ENCODE measurements at regions not wholly inside any gene's neighbourhood (a gene's known extent, or its start where the extent isn't known, plus 50 kb on each side); places are given as distances from the start of the nearest gene placed in this dataset.

- DNase-seq: no peak
- Histone ChIP-seq H2AK5ac (ENCODE audit: low read length) (no peak overlapping the region), H4K8ac (ENCODE audit: low read depth, low read length) (no peak overlapping the region), H3K79me2 (ENCODE audit: control insufficient read depth, insufficient read depth, low read length) (no peaks in the 10 kb centered on the region), H3K36me3 (ENCODE audit: control insufficient read depth, insufficient read depth, low read length) (no peaks in the 10 kb centered on the region), H3K4ac (ENCODE audit: low read depth, low read length) (no peak overlapping the region), H3K79me1 (ENCODE audit: low read length) (no peaks in the 10 kb centered on the region), H4K5ac (ENCODE audit: low read length) (no peak overlapping the region), H3K23ac (ENCODE audit: low read length) (no peak overlapping the region), H2BK120ac (ENCODE audit: low read depth, low read length) (no peak overlapping the region), H3K4me1 (ENCODE audit: control insufficient read depth, low read depth, low read length) (no peaks in the 10 kb centered on the region), H3K4me3 (ENCODE audit: low read length) (no peak overlapping the region), H3K18ac (ENCODE audit: low read length) (no peak overlapping the region), H3K27me3 (ENCODE audit: insufficient read depth, low read length, poor library complexity) (no peaks in the 10 kb centered on the region), H3K27ac (ENCODE audit: low read depth, low read length) (no peak overlapping the region), H3K4me2 (ENCODE audit: low read length) (no peak overlapping the region), H3K9ac (ENCODE audit: low read length) (no peak overlapping the region), H3K56ac (ENCODE audit: low read length) (no peak overlapping the region), H2BK5ac (ENCODE audit: low read length) (no peak overlapping the region), H2BK15ac (replicated peaks; ENCODE audit: low read depth) (no peak overlapping the region)
- no CpG with 5 or more reads among the region's 1 CpG for WGBS (ENCODE audit: extremely low coverage, insufficient coverage, low lambda C conversion rate)
Observed at GRCh38 chr1:38305666-38306065, 259.1 kb upstream of the POU3F1 start.

DNA sequence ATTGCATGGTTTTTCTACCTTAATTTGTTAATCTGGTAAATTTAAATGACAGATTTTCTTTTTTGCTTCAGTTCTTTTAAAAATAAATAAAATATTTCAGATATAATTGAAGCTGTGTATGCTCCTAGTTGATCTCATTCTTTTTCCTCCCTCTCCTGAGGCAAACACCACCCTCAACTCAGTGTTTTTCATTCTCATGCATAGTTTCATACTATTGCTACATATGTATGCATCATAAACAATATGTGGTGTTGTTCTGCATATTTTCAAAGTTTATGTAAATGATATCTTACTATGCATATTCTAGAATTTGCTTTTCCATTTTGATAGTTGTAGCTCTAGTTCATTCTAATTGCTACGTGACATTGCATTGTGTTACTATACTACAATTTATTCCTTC, 257.2 kb upstream of the POU3F1 start:
- H3K9ac ChIP-seq (ENCODE audit: low read length): no peak overlapping the region
- H2AK5ac ChIP-seq (ENCODE audit: low read length): no peak overlapping the region
- no peak overlapping the region for H4K5ac ChIP-seq (ENCODE audit: low read length)
- WGBS (ENCODE audit: extremely low coverage, insufficient coverage, low lambda C conversion rate): no CpG with 5 or more reads among the region's 1 CpG
- no peak overlapping the region for H3K4me3 ChIP-seq (ENCODE audit: low read length)
- no peak overlapping the region for H2BK15ac ChIP-seq (replicated peaks; ENCODE audit: low read depth)
- DNase-seq: no peak
- no peak overlapping the region for H3K4ac ChIP-seq (ENCODE audit: low read depth, low read length)
- H3K27me3 ChIP-seq (ENCODE audit: insufficient read depth, low read length, poor library complexity): no peaks in the 10 kb centered on the region
- H2BK5ac ChIP-seq (ENCODE audit: low read length): no peak overlapping the region
- H3K18ac ChIP-seq (ENCODE audit: low read length): no peak overlapping the region
- H3K56ac ChIP-seq (ENCODE audit: low read length): no peak overlapping the region
- no peak overlapping the region for H2BK120ac ChIP-seq (ENCODE audit: low read depth, low read length)
- no peaks in the 10 kb centered on the region for H3K79me2 ChIP-seq (ENCODE audit: control insufficient read depth, insufficient read depth, low read length)
- H3K4me1 ChIP-seq (ENCODE audit: control insufficient read depth, low read depth, low read length): no peaks in the 10 kb centered on the region
- no peaks in the 10 kb centered on the region for H3K79me1 ChIP-seq (ENCODE audit: low read length)
- no peak overlapping the region for H3K27ac ChIP-seq (ENCODE audit: low read depth, low read length)
- H3K36me3 ChIP-seq (ENCODE audit: control insufficient read depth, insufficient read depth, low read length): no peaks in the 10 kb centered on the region
- H4K8ac ChIP-seq (ENCODE audit: low read depth, low read length): no peak overlapping the region
- H3K23ac ChIP-seq (ENCODE audit: low read length): no peak overlapping the region
- H3K4me2 ChIP-seq (ENCODE audit: low read length): no peak overlapping the region

DNA sequence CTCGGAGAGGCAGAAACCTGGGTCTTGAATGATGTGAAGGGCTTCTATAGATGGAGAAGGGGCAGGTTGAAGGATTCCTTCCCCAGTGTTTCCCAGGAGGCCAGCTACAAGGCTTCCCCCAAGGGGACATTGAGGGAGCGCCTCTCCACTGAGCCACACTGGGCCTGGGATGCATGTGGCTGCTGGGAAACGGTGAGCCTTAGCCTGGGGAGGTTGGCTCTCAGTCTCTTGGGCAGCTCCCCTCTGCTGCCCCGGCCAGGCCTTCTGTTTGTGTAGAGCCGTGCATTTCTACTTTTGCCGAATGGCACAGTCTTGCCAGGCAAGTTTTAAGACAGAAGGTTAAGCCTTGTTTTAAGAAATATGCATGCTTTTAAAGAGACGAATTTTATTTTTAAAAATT, 254.4 kb upstream of the POU3F1 start:
- no peak overlapping the region for H2BK5ac ChIP-seq (ENCODE audit: low read length)
- no peak overlapping the region for H2BK15ac ChIP-seq (replicated peaks; ENCODE audit: low read depth)
- DNase-seq: no peak
- H3K4me3 ChIP-seq (ENCODE audit: low read length): no peak overlapping the region
- H2AK5ac ChIP-seq (ENCODE audit: low read length): no peak overlapping the region
- H3K4me1 ChIP-seq (ENCODE audit: control insufficient read depth, low read depth, low read length): no peaks in the 10 kb centered on the region
- H4K8ac ChIP-seq (ENCODE audit: low read depth, low read length): no peak overlapping the region
- no peaks in the 10 kb centered on the region for H3K36me3 ChIP-seq (ENCODE audit: control insufficient read depth, insufficient read depth, low read length)
- H3K4me2 ChIP-seq (ENCODE audit: low read length): no peak overlapping the region
- no peak overlapping the region for H3K9ac ChIP-seq (ENCODE audit: low read length)
- H3K79me1 ChIP-seq (ENCODE audit: low read length): no peaks in the 10 kb centered on the region
- H3K27me3 ChIP-seq (ENCODE audit: insufficient read depth, low read length, poor library complexity): no peaks in the 10 kb centered on the region
- no peak overlapping the region for H3K4ac ChIP-seq (ENCODE audit: low read depth, low read length)
- no peaks in the 10 kb centered on the region for H3K79me2 ChIP-seq (ENCODE audit: control insufficient read depth, insufficient read depth, low read length)
- H4K5ac ChIP-seq (ENCODE audit: low read length): no peak overlapping the region
- H3K27ac ChIP-seq (ENCODE audit: low read depth, low read length): no peak overlapping the region
- no peak overlapping the region for H3K56ac ChIP-seq (ENCODE audit: low read length)
- H3K18ac ChIP-seq (ENCODE audit: low read length): no peak overlapping the region
- WGBS (ENCODE audit: extremely low coverage, insufficient coverage, low lambda C conversion rate): no CpG with 5 or more reads among the region's 7 CpGs
- H2BK120ac ChIP-seq (ENCODE audit: low read depth, low read length): no peak overlapping the region
- H3K23ac ChIP-seq (ENCODE audit: low read length): no peak overlapping the region

GRCh38 chr1:38300616-38301015, 254.0 kb upstream of the POU3F1 start:
- H3K23ac ChIP-seq (ENCODE audit: low read length): no peak overlapping the region
- H3K36me3 ChIP-seq (ENCODE audit: control insufficient read depth, insufficient read depth, low read length): no peaks in the 10 kb centered on the region
- no peak overlapping the region for H3K4me2 ChIP-seq (ENCODE audit: low read length)
- no peak overlapping the region for H4K8ac ChIP-seq (ENCODE audit: low read depth, low read length)
- DNase-seq: no peak
- no peaks in the 10 kb centered on the region for H3K79me1 ChIP-seq (ENCODE audit: low read length)
- no peaks in the 10 kb centered on the region for H3K27me3 ChIP-seq (ENCODE audit: insufficient read depth, low read length, poor library complexity)
- no peak overlapping the region for H2AK5ac ChIP-seq (ENCODE audit: low read length)
- H3K4me1 ChIP-seq (ENCODE audit: control insufficient read depth, low read depth, low read length): no peaks in the 10 kb centered on the region
- H3K56ac ChIP-seq (ENCODE audit: low read length): no peak overlapping the region
- no peak overlapping the region for H3K27ac ChIP-seq (ENCODE audit: low read depth, low read length)
- WGBS (ENCODE audit: extremely low coverage, insufficient coverage, low lambda C conversion rate): no CpG with 5 or more reads among the region's 3 CpGs
- H3K79me2 ChIP-seq (ENCODE audit: control insufficient read depth, insufficient read depth, low read length): no peaks in the 10 kb centered on the region
- no peak overlapping the region for H3K4me3 ChIP-seq (ENCODE audit: low read length)
- no peak overlapping the region for H2BK5ac ChIP-seq (ENCODE audit: low read length)
- H2BK120ac ChIP-seq (ENCODE audit: low read depth, low read length): no peak overlapping the region
- no peak overlapping the region for H3K4ac ChIP-seq (ENCODE audit: low read depth, low read length)
- no peak overlapping the region for H3K18ac ChIP-seq (ENCODE audit: low read length)
- H4K5ac ChIP-seq (ENCODE audit: low read length): no peak overlapping the region
- no peak overlapping the region for H2BK15ac ChIP-seq (replicated peaks; ENCODE audit: low read depth)
- no peak overlapping the region for H3K9ac ChIP-seq (ENCODE audit: low read length)

GRCh38 chr1:38297842-38298241, 251.2 kb upstream of the POU3F1 start:
- H2BK5ac ChIP-seq (ENCODE audit: low read length): no peak overlapping the region
- no peak overlapping the region for H2AK5ac ChIP-seq (ENCODE audit: low read length)
- no peak overlapping the region for H2BK120ac ChIP-seq (ENCODE audit: low read depth, low read length)
- H3K9ac ChIP-seq (ENCODE audit: low read length): no peak overlapping the region
- H3K18ac ChIP-seq (ENCODE audit: low read length): no peak overlapping the region
- H3K56ac ChIP-seq (ENCODE audit: low read length): no peak overlapping the region
- H3K79me1 ChIP-seq (ENCODE audit: low read length): no peaks in the 10 kb centered on the region
- no peak overlapping the region for H4K5ac ChIP-seq (ENCODE audit: low read length)
- no peak overlapping the region for H3K23ac ChIP-seq (ENCODE audit: low read length)
- no peak overlapping the region for H3K4ac ChIP-seq (ENCODE audit: low read depth, low read length)
- H3K4me3 ChIP-seq (ENCODE audit: low read length): no peak overlapping the region
- WGBS (ENCODE audit: extremely low coverage, insufficient coverage, low lambda C conversion rate): no CpG with 5 or more reads among the region's 5 CpGs
- no peak overlapping the region for H3K4me2 ChIP-seq (ENCODE audit: low read length)
- DNase-seq: no peak
- H3K36me3 ChIP-seq (ENCODE audit: control insufficient read depth, insufficient read depth, low read length): no peaks in the 10 kb centered on the region
- no peak overlapping the region for H4K8ac ChIP-seq (ENCODE audit: low read depth, low read length)
- no peaks in the 10 kb centered on the region for H3K79me2 ChIP-seq (ENCODE audit: control insufficient read depth, insufficient read depth, low read length)
- H3K27ac ChIP-seq (ENCODE audit: low read depth, low read length): no peak overlapping the region
- no peaks in the 10 kb centered on the region for H3K27me3 ChIP-seq (ENCODE audit: insufficient read depth, low read length, poor library complexity)
- no peak overlapping the region for H2BK15ac ChIP-seq (replicated peaks; ENCODE audit: low read depth)
- no peaks in the 10 kb centered on the region for H3K4me1 ChIP-seq (ENCODE audit: control insufficient read depth, low read depth, low read length)

GRCh38 chr1:38297246-38297645, 250.7 kb upstream of the POU3F1 start:
- Histone ChIP-seq H2BK5ac (ENCODE audit: low read length) (no peak overlapping the region), H3K79me1 (ENCODE audit: low read length) (no peaks in the 10 kb centered on the region), H3K4me1 (ENCODE audit: control insufficient read depth, low read depth, low read length) (peaks cover 2% of the 10 kb centered on the region), H3K23ac (ENCODE audit: low read length) (no peak overlapping the region), H3K9ac (ENCODE audit: low read length) (no peak overlapping the region), H2BK15ac (replicated peaks; ENCODE audit: low read depth) (no peak overlapping the region), H2AK5ac (ENCODE audit: low read length) (no peak overlapping the region), H3K79me2 (ENCODE audit: control insufficient read depth, insufficient read depth, low read length) (no peaks in the 10 kb centered on the region), H3K36me3 (ENCODE audit: control insufficient read depth, insufficient read depth, low read length) (no peaks in the 10 kb centered on the region), H3K27ac (ENCODE audit: low read depth, low read length) (no peak overlapping the region), H4K5ac (ENCODE audit: low read length) (no peak overlapping the region), H3K56ac (ENCODE audit: low read length) (no peak overlapping the region), H3K4me2 (ENCODE audit: low read length) (no peak overlapping the region), H2BK120ac (ENCODE audit: low read depth, low read length) (no peak overlapping the region), H3K4me3 (ENCODE audit: low read length) (no peak overlapping the region), H3K4ac (ENCODE audit: low read depth, low read length) (no peak overlapping the region), H3K18ac (ENCODE audit: low read length) (no peak overlapping the region), H4K8ac (ENCODE audit: low read depth, low read length) (no peak overlapping the region), H3K27me3 (ENCODE audit: insufficient read depth, low read length, poor library complexity) (no peaks in the 10 kb centered on the region)
- DNase-seq: no peak
- no CpG with 5 or more reads among the region's 5 CpGs for WGBS (ENCODE audit: extremely low coverage, insufficient coverage, low lambda C conversion rate)
